ENCODE measurements at regions not wholly inside any gene's neighbourhood (a gene's known extent, or its start where the extent isn't known, plus 50 kb on each side); places are given as distances from the start of the nearest gene placed in this dataset.
"Not testable (repeated sequence)": the region's sequence is repeated elsewhere in the genome, so short reads cannot be mapped to it uniquely, and the experiment has no call there.

- DNase-seq (ENCODE audit: insufficient read length, low spot score, missing footprints) = no peak
- Histone ChIP-seq H3K4me1 (ENCODE audit: insufficient read depth, low read length) (no peaks in the 10 kb centered on the region), H3K4me3 (ENCODE audit: insufficient read depth, low read length) (no peak overlapping the region), H3K9me3 (ENCODE audit: low read depth, low read length) (no peaks in the 10 kb centered on the region), H4K20me1 (ENCODE audit: insufficient read depth, low read length) (no peaks in the 10 kb centered on the region), H3K27ac (ENCODE audit: low read depth, low read length) (no peak overlapping the region), H3K36me3 (ENCODE audit: insufficient read depth, low read length) (no peaks in the 10 kb centered on the region), H3K27me3 (ENCODE audit: insufficient read depth, low read length) (no peaks in the 10 kb centered on the region), H3K4me2 (ENCODE audit: insufficient read depth, low read length) (no peak overlapping the region), H3K79me2 (ENCODE audit: insufficient read depth, low read length) (no peaks in the 10 kb centered on the region), H2AFZ (ENCODE audit: low read length) (no peak overlapping the region)
- TF ChIP-seq CTCF (IDR thresholded peaks at IDR 0.05; ENCODE audit: extremely low read depth, low read depth, low read length) = no peak
These were observed 312.7 kb upstream of the B3GAT1 start for GRCh38 chr11:134724779-134725140.

GRCh38 chr11:134724106-134724778 lies 312.2 kb upstream of the B3GAT1 start:
- Histone ChIP-seq H3K36me3 (ENCODE audit: insufficient read depth, low read length) (no peaks in the 10 kb centered on the region), H3K4me2 (ENCODE audit: insufficient read depth, low read length) (no peak overlapping the region), H4K20me1 (ENCODE audit: insufficient read depth, low read length) (no peaks in the 10 kb centered on the region), H3K9me3 (ENCODE audit: low read depth, low read length) (no peaks in the 10 kb centered on the region), H3K4me1 (ENCODE audit: insufficient read depth, low read length) (no peaks in the 10 kb centered on the region), H3K27me3 (ENCODE audit: insufficient read depth, low read length) (no peaks in the 10 kb centered on the region), H2AFZ (ENCODE audit: low read length) (no peak overlapping the region), H3K79me2 (ENCODE audit: insufficient read depth, low read length) (no peaks in the 10 kb centered on the region), H3K27ac (ENCODE audit: low read depth, low read length) (no peak overlapping the region), H3K4me3 (ENCODE audit: insufficient read depth, low read length) (no peak overlapping the region)
- DNase-seq (ENCODE audit: insufficient read length, low spot score, missing footprints) = no peak
- TF ChIP-seq CTCF (IDR thresholded peaks at IDR 0.05; ENCODE audit: extremely low read depth, low read depth, low read length) = no peak

GRCh38 chr11:134720691-134721070 lies 308.6 kb upstream of the B3GAT1 start:
- not testable (repeated sequence) for H3K27ac ChIP-seq (ENCODE audit: low read depth, low read length); H3K9me3 ChIP-seq (ENCODE audit: low read depth, low read length); DNase-seq (ENCODE audit: insufficient read length, low spot score, missing footprints); H3K4me1 ChIP-seq (ENCODE audit: insufficient read depth, low read length); H3K79me2 ChIP-seq (ENCODE audit: insufficient read depth, low read length); H3K4me3 ChIP-seq (ENCODE audit: insufficient read depth, low read length); H2AFZ ChIP-seq (ENCODE audit: low read length); H3K4me2 ChIP-seq (ENCODE audit: insufficient read depth, low read length); H3K36me3 ChIP-seq (ENCODE audit: insufficient read depth, low read length); H3K27me3 ChIP-seq (ENCODE audit: insufficient read depth, low read length); H4K20me1 ChIP-seq (ENCODE audit: insufficient read depth, low read length)

- not testable (repeated sequence) for H3K9me3 ChIP-seq (ENCODE audit: low read depth, low read length); H3K36me3 ChIP-seq (ENCODE audit: insufficient read depth, low read length); H3K27me3 ChIP-seq (ENCODE audit: insufficient read depth, low read length); H3K27ac ChIP-seq (ENCODE audit: low read depth, low read length); H3K4me1 ChIP-seq (ENCODE audit: insufficient read depth, low read length); DNase-seq (ENCODE audit: insufficient read length, low spot score, missing footprints); H4K20me1 ChIP-seq (ENCODE audit: insufficient read depth, low read length); H3K4me3 ChIP-seq (ENCODE audit: insufficient read depth, low read length); H3K79me2 ChIP-seq (ENCODE audit: insufficient read depth, low read length); H3K4me2 ChIP-seq (ENCODE audit: insufficient read depth, low read length); H2AFZ ChIP-seq (ENCODE audit: low read length)
These were observed 308.1 kb upstream of the B3GAT1 start for GRCh38 chr11:134719940-134720690.

GRCh38 chr11:134719397-134719796 lies 307.4 kb upstream of the B3GAT1 start:
- no peak for DNase-seq (ENCODE audit: insufficient read length, low spot score, missing footprints)
- Histone ChIP-seq H3K4me2 (ENCODE audit: insufficient read depth, low read length) (no peak overlapping the region), H3K27me3 (ENCODE audit: insufficient read depth, low read length) (no peaks in the 10 kb centered on the region), H3K27ac (ENCODE audit: low read depth, low read length) (no peak overlapping the region), H3K36me3 (ENCODE audit: insufficient read depth, low read length) (no peaks in the 10 kb centered on the region), H3K79me2 (ENCODE audit: insufficient read depth, low read length) (no peaks in the 10 kb centered on the region), H3K9me3 (ENCODE audit: low read depth, low read length) (no peaks in the 10 kb centered on the region), H4K20me1 (ENCODE audit: insufficient read depth, low read length) (no peaks in the 10 kb centered on the region), H3K4me3 (ENCODE audit: insufficient read depth, low read length) (no peak overlapping the region), H3K4me1 (ENCODE audit: insufficient read depth, low read length) (no peaks in the 10 kb centered on the region), H2AFZ (ENCODE audit: low read length) (no peak overlapping the region)
- no peak for TF ChIP-seq CTCF (IDR thresholded peaks at IDR 0.05; ENCODE audit: extremely low read depth, low read depth, low read length)

Data from osteoblast (primary cell).